ENCODE measurements at regions not wholly inside any gene's neighbourhood (a gene's known extent, or its start where the extent isn't known, plus 50 kb on each side); places are given as distances from the start of the nearest gene placed in this dataset.
A peak's percentile ranks its signal among the peaks of the same experiment; 100 is the strongest.

- TF ChIP-seq CTCF (IDR thresholded peaks at IDR 0.05; ENCODE audit: low read depth, low read length): peak; percentile 42
- no peak for TF ChIP-seq EZH2phosphoT487 (IDR thresholded peaks at IDR 0.05; ENCODE audit: low read depth)
These were observed 80.0 kb upstream of the INSIG1 start for GRCh38 chr7:155217634-155218033.

Data from OCI-LY3 (cell line).